WTC11 (cell line): ENCODE measurements at regions not wholly inside any gene's neighbourhood (a gene's known extent, or its start where the extent isn't known, plus 50 kb on each side); places are given as distances from the start of the nearest gene placed in this dataset.

Experiments
- CTCF ChIP-seq: fragments of 200-600 bp; IDR thresholded peaks from 2 replicates; pipeline ENCODE4 v1.8.0; 2022; ENCODE audit warnings: antibody characterized with exemption
- MLX ChIP-seq: sonication (generic); formaldehyde crosslinking; IDR thresholded peaks from 2 replicates; pipeline ENCODE4 v1.8.1; 2023; ENCODE audit warnings: mild to moderate bottlenecking, missing genetic modification reagents, moderate library complexity

- TF ChIP-seq MLX (CRISPR knock-in tag) = no peak
- no peak for TF ChIP-seq CTCF
Measured at GRCh38 chr4:180101348-180102083, 2141.7 kb upstream of the TENM3 start.
